Anterior cingulate cortex (tissue), 58 donors: ENCODE measurements at regions not wholly inside any gene's neighbourhood (a gene's known extent, or its start where the extent isn't known, plus 50 kb on each side); places are given as distances from the start of the nearest gene placed in this dataset.

Experiments
- DNase-seq, 58 donors: peaks; one replicate each; lab custom pipeline; 2025; lab: John Stamatoyannopoulos, UW

- DNase-seq, result no peak
Measured at GRCh38 chr10:70966646-70967553, 78.5 kb upstream of the PCBD1 start.

GRCh38 chr10:70967591-70968587 lies 79.5 kb upstream of the PCBD1 start:
- DNase-seq, result no peak

GRCh38 chr10:70969188-70969587 lies 80.8 kb upstream of the PCBD1 start:
- no peak for DNase-seq

- DNase-seq, result no peak
Measured at GRCh38 chr10:70970830-70971229, 82.5 kb upstream of the PCBD1 start.

GRCh38 chr10:70973275-70973674 lies 84.9 kb upstream of the PCBD1 start:
- no peak for DNase-seq

GRCh38 chr10:70974351-70974901 lies 86.1 kb upstream of the PCBD1 start:
- no peak for DNase-seq

GRCh38 chr10:70974920-70975319 lies 86.6 kb upstream of the PCBD1 start:
- no peak for DNase-seq

DNA sequence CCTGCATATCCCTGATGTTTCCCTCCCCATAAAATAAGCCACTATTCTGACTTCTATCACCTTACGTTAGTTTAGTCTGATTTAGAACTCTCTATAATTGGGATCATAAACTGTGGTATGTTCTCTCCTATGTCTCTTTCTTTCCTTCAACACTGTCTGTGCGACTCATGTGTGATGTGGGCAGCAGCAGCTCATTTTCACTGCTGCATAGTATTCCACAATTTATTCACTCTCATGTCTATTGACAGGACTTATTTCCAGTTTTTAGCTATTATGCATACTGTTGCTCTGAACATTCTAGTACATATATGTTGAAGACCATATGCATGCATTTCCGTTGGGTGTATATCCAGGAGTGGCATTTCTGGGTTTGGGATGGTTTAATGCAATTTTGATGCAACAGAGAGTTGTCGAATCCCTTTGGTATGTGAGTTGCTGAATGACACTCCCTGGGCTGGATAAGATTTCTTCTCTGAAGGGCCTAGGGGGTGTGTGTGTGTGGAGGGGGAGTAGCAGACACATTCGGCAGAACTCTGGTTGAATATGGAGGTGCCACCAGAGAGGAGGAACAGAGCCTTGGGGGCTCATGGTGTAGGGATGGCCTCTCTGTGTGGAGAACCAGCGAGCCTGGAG lies 87.8 kb upstream of the PCBD1 start:
- no peak for DNase-seq

- no peak for DNase-seq
Measured at GRCh38 chr10:70977625-70978024, 89.3 kb upstream of the PCBD1 start.

DNA sequence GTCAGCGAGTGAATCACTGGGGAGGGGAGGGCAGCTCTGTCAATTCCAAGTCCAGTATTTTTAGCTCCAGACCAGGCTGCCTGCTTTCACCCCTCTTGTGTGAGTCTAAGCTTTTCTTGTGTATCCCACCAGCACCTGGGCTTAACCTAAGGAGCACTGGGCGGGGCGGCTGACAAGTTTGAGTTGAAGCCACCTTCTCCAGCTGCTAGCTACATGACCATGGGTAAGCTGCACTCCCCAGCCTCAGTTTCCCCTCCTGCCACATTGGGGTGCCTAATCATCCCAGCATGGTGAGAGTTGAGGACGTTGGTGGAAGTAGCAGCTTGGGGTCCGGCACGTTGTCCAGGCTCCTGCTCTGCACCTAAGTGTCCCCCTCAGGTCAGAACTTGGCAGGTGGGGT lies 89.8 kb upstream of the PCBD1 start:
- no peak for DNase-seq

DNA sequence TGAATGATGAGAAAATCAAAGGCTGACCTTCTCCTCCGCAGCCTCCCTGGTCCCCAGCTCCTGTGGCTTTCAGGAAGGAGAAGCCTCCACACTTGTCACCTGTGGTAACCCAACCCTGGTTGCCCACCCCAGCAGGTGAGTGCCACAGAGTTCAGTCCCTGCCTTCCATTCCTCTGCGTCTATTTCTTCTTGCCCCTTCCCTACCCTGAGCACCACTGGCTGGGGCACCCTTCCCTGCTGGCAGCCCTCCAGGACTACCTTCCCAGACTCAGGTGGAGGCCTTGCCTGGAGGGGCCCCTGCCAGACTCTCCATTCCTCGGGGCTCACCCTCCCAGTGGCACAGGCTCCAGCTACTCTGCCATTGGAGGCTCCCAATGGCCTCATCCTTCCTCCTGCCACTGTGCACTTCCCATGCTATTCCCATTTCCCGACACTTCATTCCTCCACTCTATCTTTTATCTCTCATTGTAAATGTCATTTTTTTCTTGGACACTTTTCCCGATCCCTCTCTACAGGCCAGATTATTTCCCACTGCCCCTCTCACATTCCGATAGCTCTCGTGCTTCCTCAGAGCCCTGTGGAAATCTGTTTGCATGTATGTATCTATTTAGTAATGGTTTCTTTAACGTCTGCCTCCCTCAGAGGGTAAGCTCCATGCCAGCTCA lies 90.6 kb upstream of the PCBD1 start:
- DNase-seq, result no peak

- no peak for DNase-seq
Measured at GRCh38 chr10:70980687-70981086, 92.3 kb upstream of the PCBD1 start.

DNA sequence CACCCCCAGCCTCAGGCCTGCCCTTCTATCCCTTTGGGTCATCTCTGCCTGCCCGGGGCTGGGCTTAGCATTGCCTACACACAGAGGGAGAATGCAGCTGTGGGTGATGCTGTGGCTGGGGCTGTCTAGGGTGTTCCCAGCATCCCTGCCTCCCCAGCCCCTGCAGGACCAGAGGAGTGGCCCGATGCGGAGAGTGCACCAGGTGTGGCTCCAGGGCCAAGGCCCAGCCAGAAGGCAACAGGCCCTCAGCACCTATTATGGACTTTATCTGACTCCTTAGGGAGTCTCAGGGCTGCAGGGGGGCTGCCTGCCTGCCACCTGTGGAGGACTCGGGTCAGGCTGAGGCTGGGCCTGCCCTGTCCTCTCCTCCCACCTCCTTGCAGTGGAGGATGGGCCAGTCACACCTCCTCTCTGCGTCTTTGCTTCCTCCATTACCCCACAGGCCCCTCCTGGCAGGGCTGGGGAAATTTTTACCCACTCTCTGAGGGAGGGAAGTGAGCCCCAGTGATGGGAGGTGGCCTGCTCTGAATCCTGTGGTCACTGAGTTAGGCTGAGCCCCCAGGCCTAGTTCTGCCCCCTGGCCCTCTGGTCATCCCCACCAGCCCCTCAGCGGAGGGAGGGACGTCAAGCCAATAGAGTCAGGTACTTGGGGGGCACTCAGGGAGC lies 92.9 kb upstream of the PCBD1 start:
- DNase-seq, result no peak

GRCh38 chr10:70981936-70982335 lies 93.6 kb upstream of the PCBD1 start:
- no peak for DNase-seq

DNA sequence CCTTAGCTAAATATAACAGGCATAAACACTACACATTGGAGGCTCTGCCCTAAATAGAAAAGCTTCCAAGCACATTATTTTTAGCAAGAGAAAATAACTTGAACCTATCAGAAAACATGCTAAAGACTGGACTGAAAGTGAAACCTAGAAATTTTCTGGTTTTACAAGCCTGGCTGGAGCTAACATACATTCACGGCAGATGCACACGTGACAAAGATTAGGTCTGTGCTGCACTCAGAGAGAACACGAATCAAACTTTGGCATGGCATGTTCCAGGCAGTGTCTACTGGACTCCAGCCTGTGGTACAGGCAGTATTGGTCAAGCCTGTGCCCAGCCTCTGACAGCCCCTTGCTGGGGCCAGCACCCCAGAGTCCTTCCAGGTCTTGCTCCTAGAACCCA lies 94.1 kb upstream of the PCBD1 start:
- no peak for DNase-seq

GRCh38 chr10:70984986-70985722 lies 96.8 kb upstream of the PCBD1 start:
- DNase-seq, result no peak

DNA sequence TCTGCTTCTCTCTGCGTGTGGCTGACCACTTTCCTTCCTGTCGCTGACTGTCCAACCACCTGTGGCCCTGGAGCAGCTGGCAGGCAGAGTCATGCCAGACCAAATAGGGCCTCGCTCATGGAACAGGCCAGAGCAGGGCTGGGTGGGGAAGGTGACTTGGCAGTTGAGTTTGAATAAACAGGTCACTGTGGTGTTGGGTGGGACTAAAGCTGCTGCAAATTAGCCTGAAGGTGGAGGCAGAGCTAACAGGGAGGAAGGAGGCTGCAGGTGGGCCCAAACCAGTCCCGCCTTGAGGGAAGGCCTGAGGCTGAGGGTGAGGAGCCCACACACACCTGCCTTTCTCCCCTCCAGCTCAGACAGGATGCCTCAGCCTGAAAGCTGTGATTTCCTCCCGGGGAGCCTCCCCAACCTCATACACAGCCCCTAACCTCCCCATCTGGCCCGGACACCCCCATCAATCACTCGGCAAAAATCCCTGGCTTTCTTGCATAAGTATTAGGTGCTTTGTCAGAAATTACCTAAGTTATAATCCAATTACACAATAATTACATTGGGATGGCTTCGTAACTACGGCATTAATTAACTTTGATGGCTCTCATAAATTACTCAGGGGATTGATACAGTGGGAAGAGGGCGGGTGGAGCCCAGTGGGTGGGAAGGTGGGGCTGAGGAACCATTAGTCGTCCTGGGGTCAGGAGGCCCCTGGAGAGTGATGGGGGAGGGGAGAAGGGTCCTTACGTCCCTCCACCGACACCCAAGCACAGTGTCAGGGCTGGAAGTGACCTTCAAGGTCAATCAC lies 97.7 kb upstream of the PCBD1 start:
- DNase-seq, result no peak

DNA sequence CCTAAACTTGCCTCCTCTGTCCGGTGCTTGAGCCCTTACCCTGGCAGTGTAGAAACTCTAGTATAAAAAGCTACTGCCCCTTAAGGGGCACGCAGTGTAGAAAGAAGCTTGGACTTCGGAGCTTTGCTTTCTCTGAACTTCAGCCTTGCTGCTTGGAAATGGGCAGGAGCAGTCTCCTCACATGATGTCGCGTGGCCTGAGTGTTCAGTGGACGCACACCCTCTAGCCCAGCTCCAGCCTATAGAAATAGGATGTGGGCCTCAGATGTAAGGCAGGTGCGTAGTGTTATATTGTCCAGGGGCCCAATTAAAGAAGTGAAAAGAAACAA lies 98.2 kb upstream of the PCBD1 start:
- no peak for DNase-seq
